HepG2 (cell line): ENCODE measurements at regions not wholly inside any gene's neighbourhood (a gene's known extent, or its start where the extent isn't known, plus 50 kb on each side); places are given as distances from the start of the nearest gene placed in this dataset.

Experiments
- ATAC-seq: fragments of 200-7000 bp; cut with Tn5 transposase; 3 replicates; pipeline ENCODE4 v1.9.1; 2020; ENCODE audit warnings: mild to moderate bottlenecking, moderate library complexity
- BruUV-seq: library from RNA; stranded (reverse); fragments of 400-500 nt; replicated peaks from 2 replicates; lab custom pipeline; 2021; lab: Mats Ljungman, UMichigan
- CTCF ChIA-PET: fragments of 300-600 bp; formaldehyde crosslinking; extraction: SDS; loops from one replicate; lab custom pipeline; 2021; ENCODE audit warnings: low total read pairs, inconsistent platforms, low intra/inter-chr PET ratio; lab: Yijun Ruan, JAX
- POLR2A ChIA-PET: fragments of 350-600 bp; sonication (Branson Sonifier 250); formaldehyde crosslinking; loops from one replicate; lab custom pipeline; 2020; ENCODE audit warnings: antibody characterized with exemption, inconsistent platforms; lab: Yijun Ruan, JAX
- DNase-seq: peaks from one replicate; pipeline ENCODE4 v3.0.0-alpha.2; 2015; ENCODE audit warnings: low spot score
- FAIRE-seq: peaks from 3 replicates; lab custom pipeline; 2011; peaks lifted over from hg19 to GRCh38; lab: Jason Lieb, UNC
- H2AFZ ChIP-seq: one replicate; pipeline ENCODE4 v1.6.1; 2011; ENCODE audit warnings: low read length, inconsistent platforms
- H3K27ac ChIP-seq: fragments of 300-600 bp; 3 replicates; pipeline ENCODE4 v1.8.0; 2011; ENCODE audit warnings: mixed run types, mild to moderate bottlenecking, mixed read lengths, low read length, inconsistent platforms; ENCODE audit not compliant: insufficient read depth; ENCODE audit errors: extremely low read length
- H3K27me3 ChIP-seq, 2 experiments: fragments of 200-600 bp in 1 of 2; 2 replicates in 1 of 2; 3 replicates in 1 of 2; pipeline versions ENCODE4 v1.6.0 to v1.8.0; 2011; ENCODE audit warnings: low read length in 2 of 2, mild to moderate bottlenecking in 2 of 2, moderate library complexity in 2 of 2, inconsistent platforms in 1 of 2; ENCODE audit not compliant: insufficient read depth in 2 of 2, control insufficient read depth in 1 of 2
- H3K36me3 ChIP-seq, 2 experiments: fragments of 200-600 bp in 1 of 2; replicated peaks in 1 of 2; 2 replicates in 1 of 2; 3 replicates in 1 of 2; pipeline versions ENCODE4 v1.5.1 to v1.8.0; 2011; ENCODE audit warnings: low read length in 2 of 2, inconsistent platforms in 1 of 2; ENCODE audit not compliant: insufficient read depth in 2 of 2, control insufficient read depth in 1 of 2
- H3K4me1 ChIP-seq: 2 replicates; pipeline ENCODE4 v1.5.1; 2012; ENCODE audit warnings: low read length, inconsistent platforms; ENCODE audit not compliant: insufficient read depth
- H3K4me2 ChIP-seq: 2 replicates; pipeline ENCODE4 v1.6.0; 2011; ENCODE audit warnings: low read depth, low read length, inconsistent platforms
- H3K4me3 ChIP-seq, 3 experiments: fragments of 200-600 bp in 1 of 3; sonication (generic), shearing (Covaris generic) in 1 of 3; replicated peaks in 1 of 3; 2 replicates each; pipeline ENCODE4 v1.5.1; 2011 to 2016; ENCODE audit warnings: low read length in 3 of 3, inconsistent platforms in 2 of 3, low read depth in 2 of 3, mild to moderate bottlenecking in 2 of 3, control low read depth in 1 of 3, mixed read lengths in 1 of 3; ENCODE audit not compliant: insufficient read depth in 1 of 3
- H3K79me2 ChIP-seq: one replicate; pipeline ENCODE4 v1.6.1; 2011; ENCODE audit warnings: low read length, inconsistent platforms; ENCODE audit not compliant: insufficient read depth
- H3K9ac ChIP-seq: 2 replicates; pipeline ENCODE4 v1.6.0; 2011; ENCODE audit warnings: mild to moderate bottlenecking, low read depth, low read length, inconsistent platforms; ENCODE audit not compliant: insufficient read depth
- H3K9me3 ChIP-seq: 2 replicates; pipeline ENCODE4 v1.5.1; 2012; ENCODE audit warnings: mild to moderate bottlenecking, low read length
- H4K20me1 ChIP-seq: 2 replicates; pipeline ENCODE4 v1.6.0; 2011; ENCODE audit warnings: inconsistent platforms, mild to moderate bottlenecking, low read length, moderate library complexity; ENCODE audit not compliant: insufficient read depth
- BCL6 ChIP-seq: IDR thresholded peaks from 2 replicates; pipeline ENCODE4 v1.6.1; 2016; ENCODE audit warnings: missing genetic modification reagents, missing compliant biosample characterization
- EED ChIP-seq: sonication (generic); formaldehyde crosslinking; IDR thresholded peaks from 2 replicates; pipeline ENCODE4 v1.5.0; 2020; ENCODE audit warnings: mild to moderate bottlenecking, missing genetic modification reagents
- FOXC1 ChIP-seq: sonication (generic); formaldehyde crosslinking; IDR thresholded peaks from 2 replicates; pipeline ENCODE4 v1.8.0; 2022; ENCODE audit warnings: mild to moderate bottlenecking, missing genetic modification reagents, borderline replicate concordance
- HNRNPH1 ChIP-seq: fragments of 200-400 bp; formaldehyde crosslinking; optimal IDR thresholded peaks from 2 replicates; pipeline ENCODE3; 2017; ENCODE audit warnings: mild to moderate bottlenecking, low read depth, low read length
- MBD4 ChIP-seq: IDR thresholded peaks from 2 replicates; pipeline ENCODE4 v1.6.1; 2012; ENCODE audit warnings: low read length, inconsistent platforms, borderline replicate concordance
- MTA1 ChIP-seq: sonication (generic); formaldehyde crosslinking; IDR thresholded peaks from 2 replicates; pipeline ENCODE4 v1.4.0; 2020; ENCODE audit warnings: missing genetic modification reagents, mild to moderate bottlenecking, borderline replicate concordance
- MTERF4 ChIP-seq: sonication (generic); formaldehyde crosslinking; IDR thresholded peaks from 2 replicates; pipeline ENCODE4 v1.8.0; 2023; ENCODE audit warnings: mild to moderate bottlenecking, missing genetic modification reagents
- POGK ChIP-seq: sonication (generic); formaldehyde crosslinking; conservative IDR thresholded peaks from 2 replicates; pipeline ENCODE4 v1.8.0; 2022; ENCODE audit warnings: mild to moderate bottlenecking, moderate library complexity, missing genetic modification reagents
- RAD51 ChIP-seq: fragments of 450-650 bp; IDR thresholded peaks from 2 replicates; pipeline ENCODE4 v1.6.1; 2016; ENCODE audit warnings: borderline replicate concordance
- RFX3 ChIP-seq: IDR thresholded peaks from 2 replicates; pipeline ENCODE4 v1.6.1; 2016; ENCODE audit warnings: missing biosample characterization, missing genetic modification reagents
- ZBTB14 ChIP-seq: sonication (generic); formaldehyde crosslinking; IDR thresholded peaks from 2 replicates; pipeline ENCODE4 v1.4.0; 2020; ENCODE audit warnings: missing genetic modification reagents
- ZFP82 ChIP-seq: sonication (generic); formaldehyde crosslinking; IDR thresholded peaks from 2 replicates; pipeline ENCODE4 v1.5.1; 2020; ENCODE audit warnings: mild to moderate bottlenecking, missing genetic modification reagents, borderline replicate concordance
- ZNF234 ChIP-seq: sonication (generic); formaldehyde crosslinking; conservative IDR thresholded peaks from 2 replicates; pipeline ENCODE4 v1.5.1; 2020; ENCODE audit warnings: mild to moderate bottlenecking, missing genetic modification reagents
- ZNF317 ChIP-seq: sonication (generic); formaldehyde crosslinking; IDR thresholded peaks from 2 replicates; pipeline ENCODE4 v1.5.0; 2020; ENCODE audit warnings: mild to moderate bottlenecking, missing genetic modification reagents
- ZNF468 ChIP-seq: sonication (generic); formaldehyde crosslinking; IDR thresholded peaks from 2 replicates; pipeline ENCODE4 v1.8.0; 2022; ENCODE audit warnings: mild to moderate bottlenecking, moderate library complexity, missing genetic modification reagents
- ZNF670 ChIP-seq: sonication (generic); formaldehyde crosslinking; IDR thresholded peaks from 2 replicates; pipeline ENCODE4 v1.8.0; 2022; ENCODE audit warnings: mild to moderate bottlenecking, missing genetic modification reagents, borderline replicate concordance
- WGBS: methylation state at CpG from one replicate; pipeline ENCODE4 v1.1.6; 2017; ENCODE audit warnings: low lambda C conversion rate; 5-methylcytosine and 5-hydroxymethylcytosine counted together
- in situ Hi-C: cut with HindIII; loops from 2 replicates; pipeline ENCODE4 v1.10.0; 2017; ENCODE audit warnings: low pct_unique_long_range_greater_than_20kb; ENCODE audit not compliant: extremely low pct_ligation_motif_present
- intact Hi-C: fragments of 100-400 bp; cut with micrococcal nuclease; formaldehyde crosslinking; loops from one replicate; pipeline ENCODE4 v1.10.0; 2022; ENCODE audit not compliant: unreplicated experiment
- TF ChIP-seq, protein P1 (sequence below): sonication (generic); formaldehyde crosslinking; IDR thresholded peaks from 2 replicates; pipeline ENCODE4 v1.4.0; 2020; ENCODE audit warnings: mild to moderate bottlenecking, missing genetic modification reagents

GRCh38 chr5:159782995-159783300 is 133.3 kb upstream of the ADRA1B start:
- Histone ChIP-seq H2AFZ (no peak overlapping the region), H3K9me3 (no peaks in the 10 kb centered on the region), H3K4me1 (no peaks in the 10 kb centered on the region), H3K27ac (no peak overlapping the region), H3K4me2 (no peak overlapping the region), H3K9ac (no peak overlapping the region), H3K27me3 (peaks cover 0 to 10% of the 10 kb centered on the region in 2 experiments; a peak in 3 of 5 replicates), H3K79me2 (no peaks in the 10 kb centered on the region), H4K20me1 (no peaks in the 10 kb centered on the region), H3K36me3 (no peaks in the 10 kb centered on the region), H3K4me3 (no peak overlapping the region)
- 0% methylated on average over 2 of the region's 2 CpGs for WGBS
- intact Hi-C loops: no loop called here
- FAIRE-seq (no peak), DNase-seq (no peak), ATAC-seq (no peak)
- TF ChIP-seq HNRNPH1 (no peak), ZNF234 (no peak), RAD51 (no peak), ZFP82 (CRISPR knock-in tag) (no peak), ZNF468 (CRISPR knock-in tag) (no peak), EED (no peak), ZNF670 (CRISPR knock-in tag) (no peak), RFX3 (no peak), MBD4 (no peak), POGK (CRISPR knock-in tag) (no peak), FOXC1 (no peak), BCL6 (no peak), ZNF317 (no peak), ZBTB14 (CRISPR knock-in tag) (no peak), MTERF4 (CRISPR knock-in tag) (no peak), MTA1 (CRISPR knock-in tag) (no peak)
- TF ChIP-seq, protein P1, sequence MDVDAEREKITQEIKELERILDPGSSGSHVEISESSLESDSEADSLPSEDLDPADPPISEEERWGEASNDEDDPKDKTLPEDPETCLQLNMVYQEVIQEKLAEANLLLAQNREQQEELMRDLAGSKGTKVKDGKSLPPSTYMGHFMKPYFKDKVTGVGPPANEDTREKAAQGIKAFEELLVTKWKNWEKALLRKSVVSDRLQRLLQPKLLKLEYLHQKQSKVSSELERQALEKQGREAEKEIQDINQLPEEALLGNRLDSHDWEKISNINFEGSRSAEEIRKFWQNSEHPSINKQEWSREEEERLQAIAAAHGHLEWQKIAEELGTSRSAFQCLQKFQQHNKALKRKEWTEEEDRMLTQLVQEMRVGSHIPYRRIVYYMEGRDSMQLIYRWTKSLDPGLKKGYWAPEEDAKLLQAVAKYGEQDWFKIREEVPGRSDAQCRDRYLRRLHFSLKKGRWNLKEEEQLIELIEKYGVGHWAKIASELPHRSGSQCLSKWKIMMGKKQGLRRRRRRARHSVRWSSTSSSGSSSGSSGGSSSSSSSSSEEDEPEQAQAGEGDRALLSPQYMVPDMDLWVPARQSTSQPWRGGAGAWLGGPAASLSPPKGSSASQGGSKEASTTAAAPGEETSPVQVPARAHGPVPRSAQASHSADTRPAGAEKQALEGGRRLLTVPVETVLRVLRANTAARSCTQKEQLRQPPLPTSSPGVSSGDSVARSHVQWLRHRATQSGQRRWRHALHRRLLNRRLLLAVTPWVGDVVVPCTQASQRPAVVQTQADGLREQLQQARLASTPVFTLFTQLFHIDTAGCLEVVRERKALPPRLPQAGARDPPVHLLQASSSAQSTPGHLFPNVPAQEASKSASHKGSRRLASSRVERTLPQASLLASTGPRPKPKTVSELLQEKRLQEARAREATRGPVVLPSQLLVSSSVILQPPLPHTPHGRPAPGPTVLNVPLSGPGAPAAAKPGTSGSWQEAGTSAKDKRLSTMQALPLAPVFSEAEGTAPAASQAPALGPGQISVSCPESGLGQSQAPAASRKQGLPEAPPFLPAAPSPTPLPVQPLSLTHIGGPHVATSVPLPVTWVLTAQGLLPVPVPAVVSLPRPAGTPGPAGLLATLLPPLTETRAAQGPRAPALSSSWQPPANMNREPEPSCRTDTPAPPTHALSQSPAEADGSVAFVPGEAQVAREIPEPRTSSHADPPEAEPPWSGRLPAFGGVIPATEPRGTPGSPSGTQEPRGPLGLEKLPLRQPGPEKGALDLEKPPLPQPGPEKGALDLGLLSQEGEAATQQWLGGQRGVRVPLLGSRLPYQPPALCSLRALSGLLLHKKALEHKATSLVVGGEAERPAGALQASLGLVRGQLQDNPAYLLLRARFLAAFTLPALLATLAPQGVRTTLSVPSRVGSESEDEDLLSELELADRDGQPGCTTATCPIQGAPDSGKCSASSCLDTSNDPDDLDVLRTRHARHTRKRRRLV (CRISPR knock-in tag): no peak
- CTCF ChIA-PET: no interaction called here
- POLR2A ChIA-PET: no interaction called here
- no TSS peak for BruUV-seq
- in situ Hi-C loops: no loop called here
